KMS-11 (cell line): ENCODE measurements at regions not wholly inside any gene's neighbourhood (a gene's known extent, or its start where the extent isn't known, plus 50 kb on each side); places are given as distances from the start of the nearest gene placed in this dataset.

Experiments used
- H2AFZ ChIP-seq: fragments of 200-600 bp; sonication (generic); 2 replicates; pipeline ENCODE4 v1.6.1; 2016; ENCODE audit warnings: antibody characterized with exemption, mixed run types, low read depth
- H3K27ac ChIP-seq: fragments of 200-600 bp; sonication (generic); 2 replicates; pipeline ENCODE4 v1.6.1; 2016; ENCODE audit warnings: mild to moderate bottlenecking, mixed run types
- H3K27me3 ChIP-seq: fragments of 200-600 bp; sonication (generic); 2 replicates; pipeline ENCODE4 v1.6.1; 2017; ENCODE audit warnings: mild to moderate bottlenecking, low read depth, mixed run types, moderate library complexity; ENCODE audit not compliant: insufficient read depth
- H3K36me3 ChIP-seq: fragments of 200-600 bp; sonication (generic); 2 replicates; pipeline ENCODE4 v1.6.1; 2017; ENCODE audit warnings: mild to moderate bottlenecking, mixed run types; ENCODE audit not compliant: insufficient read depth
- H3K4me1 ChIP-seq: fragments of 200-600 bp; sonication (generic); 2 replicates; pipeline ENCODE4 v1.6.1; 2016; ENCODE audit warnings: mild to moderate bottlenecking, low read depth, mixed run types; ENCODE audit not compliant: poor library complexity, severe bottlenecking
- H3K4me2 ChIP-seq: fragments of 200-600 bp; sonication (generic); 2 replicates; pipeline ENCODE4 v1.7.0; 2016; ENCODE audit warnings: mild to moderate bottlenecking, mixed run types
- H3K4me3 ChIP-seq: fragments of 200-600 bp; sonication (generic); IDR thresholded peaks from 2 replicates; pipeline ENCODE4 v1.6.1; 2017; ENCODE audit warnings: low read depth, low read length, mixed read lengths; ENCODE audit not compliant: insufficient read depth
- H3K79me2 ChIP-seq: fragments of 200-600 bp; sonication (generic); 2 replicates; pipeline ENCODE4 v1.6.1; 2016; ENCODE audit warnings: low read depth, mixed run types; ENCODE audit not compliant: insufficient read depth
- H3K9ac ChIP-seq: fragments of 200-600 bp; sonication (generic); 2 replicates; pipeline ENCODE4 v1.6.1; 2016; ENCODE audit warnings: mild to moderate bottlenecking, mixed run types
- H4K20me1 ChIP-seq: fragments of 200-600 bp; sonication (generic); 2 replicates; pipeline ENCODE4 v1.6.1; 2016; ENCODE audit warnings: mild to moderate bottlenecking, mixed run types; ENCODE audit not compliant: insufficient read depth
- CTCF ChIP-seq: fragments of 200-600 bp; sonication (generic); conservative IDR thresholded peaks from 2 replicates; pipeline ENCODE4 v1.6.1; 2017; ENCODE audit warnings: low read depth, mild to moderate bottlenecking, antibody characterized with exemption, low read length, moderate library complexity, mixed read lengths

DNA sequence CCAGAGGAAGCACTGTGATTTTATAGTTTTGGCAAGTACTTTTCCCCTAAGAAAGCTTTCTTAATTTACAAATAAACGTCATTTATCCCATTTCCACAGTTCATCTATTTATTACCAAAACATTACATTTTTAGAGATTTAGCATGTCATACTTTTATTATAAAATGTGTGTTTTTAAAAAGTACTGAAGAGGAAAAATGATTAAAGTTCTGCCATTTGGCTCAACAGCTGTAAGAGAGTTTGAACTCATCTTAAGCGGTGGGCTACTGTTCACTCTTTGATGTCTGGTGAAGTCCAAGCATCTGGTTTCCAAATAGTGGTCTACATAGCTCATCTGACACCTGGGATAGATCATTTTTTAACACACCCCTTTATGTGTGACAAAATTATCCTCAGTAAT, 51.3 kb upstream of the TANC1 start:
- no peaks in the 10 kb centered on the region for H3K79me2 ChIP-seq
- H3K36me3 ChIP-seq: no peaks in the 10 kb centered on the region
- H3K9ac ChIP-seq: no peak overlapping the region
- no peaks in the 10 kb centered on the region for H3K27me3 ChIP-seq
- no peak overlapping the region for H3K4me3 ChIP-seq
- H2AFZ ChIP-seq: no peak overlapping the region
- no peak overlapping the region for H3K27ac ChIP-seq
- H3K4me2 ChIP-seq: no peak overlapping the region
- H4K20me1 ChIP-seq: no peaks in the 10 kb centered on the region
- TF ChIP-seq CTCF: no peak
- peaks cover 8% of the 10 kb centered on the region for H3K4me1 ChIP-seq

DNA sequence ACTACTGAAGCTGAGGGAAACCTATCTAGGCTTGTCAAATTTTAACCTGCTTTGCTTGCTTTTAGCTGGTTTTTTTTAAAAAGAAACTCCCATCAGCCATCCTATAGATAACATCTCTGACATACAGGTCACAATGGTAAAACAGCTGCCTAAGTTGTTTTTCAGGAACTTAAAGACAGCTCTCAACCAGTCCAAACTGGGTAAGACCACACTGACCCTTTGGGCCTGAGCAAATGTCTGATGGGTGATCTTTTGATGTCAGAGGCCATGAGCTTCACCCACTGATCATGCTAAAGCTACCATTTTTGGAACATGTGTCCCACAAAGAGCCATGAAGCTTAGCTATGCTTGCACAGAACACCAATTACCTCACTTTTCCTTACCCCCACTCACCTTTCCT, 50.0 kb upstream of the TANC1 start:
- H3K36me3 ChIP-seq: no peaks in the 10 kb centered on the region

More for the DNA sequence above, 50.0 kb upstream of the TANC1 start:
- no peak for TF ChIP-seq CTCF
- H3K4me2 ChIP-seq: no peak overlapping the region
- H3K27ac ChIP-seq: no peak overlapping the region
- no peak overlapping the region for H3K4me3 ChIP-seq
- H2AFZ ChIP-seq: no peak overlapping the region
- no peaks in the 10 kb centered on the region for H3K27me3 ChIP-seq
- H3K9ac ChIP-seq: no peak overlapping the region
- H4K20me1 ChIP-seq: no peaks in the 10 kb centered on the region
- H3K4me1 ChIP-seq: peaks cover 8% of the 10 kb centered on the region
- H3K79me2 ChIP-seq: no peaks in the 10 kb centered on the region
